Activated CD8-positive, alpha-beta memory T cell treated with anti-CD3 and anti-CD28 coated beads, Interleukin-2, amount 50 U/mL, for 1 hour (primary cell): ENCODE measurements at regions not wholly inside any gene's neighbourhood (a gene's known extent, or its start where the extent isn't known, plus 50 kb on each side); places are given as distances from the start of the nearest gene placed in this dataset.
"Not testable (repeated sequence)": the region's sequence is repeated elsewhere in the genome, so short reads cannot be mapped to it uniquely, and the experiment has no call there.

Experiments
- DNase-seq: peaks from one replicate; pipeline ENCODE4 v3.0.0-alpha.2; 2020; ENCODE audit errors: extremely low read depth

DNA sequence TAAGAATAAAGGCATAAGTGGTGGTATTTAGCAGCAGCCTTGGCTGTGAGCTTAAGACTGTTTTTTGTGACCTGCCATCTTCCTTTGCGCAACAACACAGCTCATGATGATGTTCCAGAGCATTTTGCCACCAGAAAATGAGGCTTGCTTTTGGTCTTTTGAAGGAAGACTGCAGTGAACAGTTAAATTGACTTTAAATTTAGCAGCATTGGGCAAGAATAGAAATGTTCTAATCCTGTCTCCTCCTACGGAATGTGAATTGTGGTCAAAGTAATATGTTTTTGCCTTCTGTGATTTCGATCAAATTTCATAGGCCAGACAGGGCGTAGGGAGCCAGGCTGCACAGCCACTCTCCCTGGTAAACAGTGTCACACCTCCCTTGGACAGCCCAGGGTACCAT lies 460.7 kb upstream of the RASGRP1 start:
- no peak for DNase-seq

DNA sequence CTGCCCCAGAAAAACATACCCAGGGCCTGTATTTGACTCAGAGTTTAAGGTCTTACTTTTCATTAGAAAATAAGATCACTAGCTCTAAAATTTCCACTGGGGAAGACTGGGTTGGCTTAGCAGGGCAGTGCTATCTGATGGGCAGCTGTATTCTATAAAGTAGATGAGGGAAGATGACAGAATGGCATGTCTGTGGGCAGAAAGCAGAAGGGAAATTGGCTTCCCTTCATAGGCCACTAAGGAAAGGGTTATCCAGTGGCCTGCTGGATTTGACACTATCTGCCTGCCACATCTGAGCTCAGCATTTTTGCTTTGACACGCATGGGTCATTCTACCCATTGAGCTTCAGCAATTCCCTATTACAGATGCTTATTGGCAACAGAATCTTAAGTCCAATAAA lies 461.3 kb upstream of the RASGRP1 start:
- no peak for DNase-seq

DNA sequence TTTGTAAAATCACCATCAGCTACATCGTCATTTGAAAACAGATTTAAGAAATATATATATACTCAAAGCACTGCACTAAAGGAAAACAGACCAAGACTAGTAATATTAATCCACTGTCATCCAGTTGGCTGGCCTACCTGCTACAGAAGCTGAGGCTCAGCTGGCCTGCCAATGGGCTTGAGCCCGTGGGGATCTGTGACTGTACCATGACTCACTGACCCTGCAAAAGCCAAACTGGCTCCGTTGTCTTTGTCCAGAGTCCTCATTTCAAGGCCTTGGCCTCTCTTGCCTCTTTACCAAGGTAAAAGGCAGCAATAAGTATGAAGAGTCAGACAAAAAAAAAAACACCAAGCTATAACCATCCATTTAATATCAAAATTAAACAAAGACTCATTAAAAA lies 463.5 kb upstream of the RASGRP1 start:
- no peak for DNase-seq

GRCh38 chr15:39029741-39030140 lies 465.1 kb upstream of the RASGRP1 start:
- no peak for DNase-seq

DNA sequence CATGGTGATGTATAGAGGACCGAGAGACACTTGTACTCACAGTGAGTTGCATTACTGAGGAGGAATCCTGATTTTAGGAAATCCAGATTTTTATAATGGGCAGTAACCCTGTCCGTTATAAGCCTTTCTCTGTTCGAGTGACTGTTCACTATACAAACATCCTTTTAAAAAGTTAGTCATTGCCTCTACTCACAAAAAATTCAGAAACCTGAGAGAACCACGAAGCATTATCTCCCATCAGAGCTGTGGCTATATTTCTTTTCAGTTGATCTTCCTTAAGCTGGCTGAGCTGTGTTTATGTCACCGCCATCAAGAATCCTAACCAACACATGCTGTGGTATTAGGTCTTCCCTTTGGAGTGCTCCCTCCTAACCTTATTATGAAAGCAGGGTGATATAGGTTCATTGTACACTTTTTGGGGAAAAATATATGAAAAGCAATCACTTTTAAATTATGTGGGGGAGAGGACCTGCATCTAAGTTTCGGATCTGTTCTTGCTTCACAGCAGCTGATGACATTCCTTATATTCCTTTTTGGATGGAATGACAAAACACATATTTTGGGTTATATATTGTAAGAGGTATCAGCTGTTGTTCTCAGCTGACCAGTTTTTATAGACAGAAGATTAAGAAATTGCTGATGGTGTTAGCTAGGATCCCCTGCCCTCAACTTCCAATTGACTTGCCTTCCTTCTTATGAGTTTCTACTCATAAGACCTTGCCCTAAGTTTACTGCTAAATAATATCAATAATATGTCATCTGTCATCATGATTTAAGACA lies 465.9 kb upstream of the RASGRP1 start:
- DNase-seq: no peak

DNA sequence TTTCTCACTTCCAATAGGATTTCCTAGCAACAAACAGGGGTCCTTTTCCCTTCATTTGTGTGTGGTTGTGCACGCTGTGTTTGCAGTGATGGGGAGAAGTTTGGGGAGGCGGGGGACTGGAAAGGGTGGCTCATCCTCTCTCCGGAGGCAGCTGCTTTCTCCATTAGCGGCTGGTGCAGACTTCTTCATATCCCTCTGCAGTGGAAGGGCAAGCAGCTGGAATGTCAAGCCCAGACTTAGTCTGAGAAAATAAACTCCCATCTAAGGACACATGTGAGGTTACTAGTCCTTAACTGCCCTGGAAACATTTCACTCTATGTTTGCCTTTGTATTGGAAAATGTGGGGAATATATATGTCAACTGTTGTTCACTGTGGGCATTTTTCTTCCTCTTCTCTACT lies 467.0 kb upstream of the RASGRP1 start:
- no peak for DNase-seq

DNA sequence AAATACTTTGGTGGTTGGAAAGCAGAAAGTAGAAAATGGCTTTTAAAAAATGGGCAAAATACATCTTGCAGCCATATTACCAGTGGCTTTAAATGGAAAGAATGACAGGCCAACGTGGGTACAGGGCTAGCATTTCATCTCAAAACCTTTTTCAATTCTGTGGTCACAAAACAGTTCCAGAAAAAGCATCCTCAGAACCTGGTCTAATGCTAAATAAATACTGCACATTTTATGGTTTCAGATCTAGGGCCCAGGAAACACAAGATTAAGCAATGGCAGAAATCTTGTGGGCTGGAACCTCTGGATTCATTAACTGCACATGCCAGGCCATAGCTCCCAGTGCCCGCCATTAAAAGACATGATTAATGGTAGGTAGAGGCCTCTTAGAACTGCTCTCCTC lies 470.2 kb upstream of the RASGRP1 start:
- no peak for DNase-seq

DNA sequence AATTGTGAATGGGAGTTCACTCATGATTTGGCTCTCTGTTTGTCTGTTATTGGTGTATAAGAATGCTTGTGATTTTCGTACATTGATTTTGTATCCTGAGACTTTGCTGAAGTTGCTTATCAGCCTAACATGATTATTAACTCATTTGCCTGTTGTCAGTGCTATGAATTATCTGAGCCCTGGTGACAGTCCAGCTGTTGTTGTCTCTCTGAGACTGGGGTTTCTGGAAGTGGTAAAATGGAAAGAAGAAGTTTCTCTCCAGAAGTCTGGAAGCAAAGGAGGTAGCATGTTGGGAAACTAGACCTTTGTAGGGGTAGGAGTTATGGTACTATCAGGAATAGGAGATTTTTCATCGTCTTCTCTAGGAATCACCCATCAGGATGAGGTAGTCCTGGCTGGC lies 473.0 kb upstream of the RASGRP1 start:
- DNase-seq: not testable (repeated sequence)

DNA sequence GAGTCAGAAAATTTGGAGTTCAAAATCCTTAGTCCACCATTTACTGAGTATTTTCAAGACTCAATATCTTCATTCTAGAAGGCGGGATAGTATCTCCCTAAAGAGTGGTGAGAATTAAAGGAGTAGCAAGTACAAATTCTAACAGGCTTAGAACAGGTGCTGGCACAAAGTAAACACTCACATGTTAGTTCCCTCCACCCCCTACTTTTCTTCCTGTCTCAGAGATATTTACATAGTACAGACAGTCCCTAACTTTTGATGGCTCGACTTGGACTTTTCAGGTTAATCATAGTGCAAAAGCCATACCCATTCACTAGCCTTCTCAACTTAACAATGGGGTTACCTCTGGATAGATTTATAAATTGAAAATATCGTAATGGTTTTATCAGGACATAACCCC lies 476.2 kb upstream of the RASGRP1 start:
- DNase-seq: no peak

- no peak for DNase-seq
These were observed 477.4 kb upstream of the RASGRP1 start for GRCh38 chr15:39041979-39042495.

- DNase-seq: no peak
These were observed 487.2 kb upstream of the RASGRP1 start for GRCh38 chr15:39051626-39052322.

DNA sequence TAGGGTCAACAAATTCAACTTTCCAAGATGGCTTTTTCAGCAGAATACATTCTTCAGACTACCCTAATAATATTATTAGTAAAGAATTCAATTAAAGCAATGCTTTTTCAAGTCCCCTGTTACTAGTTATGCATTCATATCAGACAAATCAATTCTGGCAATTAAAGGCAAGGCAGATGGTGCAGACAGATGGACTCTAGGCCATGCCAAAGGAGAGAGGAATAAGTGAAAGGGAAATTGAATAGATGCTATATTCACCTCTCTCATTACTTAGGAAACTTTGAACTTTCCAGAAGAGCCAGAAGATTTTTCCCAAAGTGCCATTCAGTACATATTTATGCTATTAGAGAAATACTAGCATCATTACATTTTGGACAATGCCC lies 487.7 kb upstream of the RASGRP1 start:
- DNase-seq: no peak

DNA sequence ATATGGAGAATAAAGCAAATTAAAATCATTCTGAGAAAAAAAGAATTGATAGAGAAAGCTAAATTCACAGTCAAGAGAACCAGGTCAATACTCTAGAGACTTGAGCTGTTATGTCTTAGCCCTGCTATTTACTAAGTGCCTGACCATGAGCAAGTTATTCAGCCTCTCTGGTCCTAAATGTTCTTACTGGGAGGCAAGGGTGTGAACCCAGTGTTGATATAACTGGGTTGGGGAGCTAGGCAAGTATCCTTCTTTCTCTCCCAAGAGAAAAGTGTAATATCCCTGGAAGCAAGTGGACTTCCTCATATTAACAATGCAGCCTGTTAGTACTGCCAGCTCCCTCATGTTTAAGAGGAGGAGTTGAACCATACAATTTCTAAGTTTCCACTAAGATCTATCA lies 488.9 kb upstream of the RASGRP1 start:
- DNase-seq: no peak

GRCh38 chr15:39054128-39054732 lies 489.6 kb upstream of the RASGRP1 start:
- no peak for DNase-seq

- no peak for DNase-seq
These were observed 491.7 kb upstream of the RASGRP1 start for GRCh38 chr15:39056357-39056756.

GRCh38 chr15:39058351-39059131 lies 493.9 kb upstream of the RASGRP1 start:
- DNase-seq: no peak

- no peak for DNase-seq
These were observed 495.3 kb upstream of the RASGRP1 start for GRCh38 chr15:39059917-39060316.

GRCh38 chr15:39061952-39062464 lies 497.4 kb upstream of the RASGRP1 start:
- DNase-seq: no peak

- DNase-seq: no peak
These were observed 502.1 kb upstream of the RASGRP1 start for GRCh38 chr15:39066677-39067076.

- no peak for DNase-seq
These were observed 506.4 kb upstream of the THBS1 start for GRCh38 chr15:39074341-39074985.

DNA sequence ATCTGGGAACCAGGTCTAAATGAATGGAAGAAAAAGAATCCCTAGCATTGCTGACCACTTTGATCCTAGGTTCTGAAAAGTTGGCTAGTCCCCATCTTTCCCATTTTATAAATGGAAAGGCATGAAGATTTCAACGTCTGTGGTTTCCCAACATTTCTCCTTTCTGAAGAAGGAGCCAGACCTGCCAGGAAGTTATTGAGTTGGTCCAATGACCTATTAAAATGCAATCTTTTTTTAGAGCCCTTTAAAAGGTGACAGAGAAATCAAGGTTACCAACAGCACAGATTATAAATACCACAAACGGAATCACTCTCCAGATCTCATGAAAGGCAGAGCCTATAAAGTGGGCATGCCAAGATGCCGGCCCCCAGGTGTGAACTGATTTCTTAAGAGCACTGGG lies 505.6 kb upstream of the THBS1 start:
- no peak for DNase-seq
